Suprapubic skin (tissue), 4 donors: ENCODE measurements at regions not wholly inside any gene's neighbourhood (a gene's known extent, or its start where the extent isn't known, plus 50 kb on each side); places are given as distances from the start of the nearest gene placed in this dataset.

Experiments used
- POLR2A ChIP-seq, 2 donors: fragments of 450-650 bp; IDR thresholded peaks; one replicate each; pipeline ENCODE4 v1.6.1; 2017; ENCODE audit warnings: antibody characterized with exemption in 2 of 2, mild to moderate bottlenecking in 2 of 2, moderate library complexity in 2 of 2
- POLR2AphosphoS5 ChIP-seq, 3 donors: sonication (generic); formaldehyde crosslinking; IDR thresholded peaks; one replicate each; pipeline ENCODE4 v1.6.1; 2017; ENCODE audit warnings: antibody characterized with exemption in 3 of 3

- TF ChIP-seq POLR2AphosphoS5 (IDR thresholded peaks at IDR 0.05) = no peak
- TF ChIP-seq POLR2A (IDR thresholded peaks at IDR 0.05) = no peak
These were observed 235.9 kb downstream of the KLF12 start for GRCh38 chr13:73898276-73898675.
